HepG2 (cell line): ENCODE measurements at regions not wholly inside any gene's neighbourhood (a gene's known extent, or its start where the extent isn't known, plus 50 kb on each side); places are given as distances from the start of the nearest gene placed in this dataset.

Experiments used
- ATAC-seq: fragments of 200-7000 bp; cut with Tn5 transposase; 3 replicates; pipeline ENCODE4 v1.9.1; 2020; ENCODE audit warnings: mild to moderate bottlenecking, moderate library complexity
- BruUV-seq: library from RNA; stranded (reverse); fragments of 400-500 nt; replicated peaks from 2 replicates; lab custom pipeline; 2021; lab: Mats Ljungman, UMichigan
- CTCF ChIA-PET: fragments of 300-600 bp; formaldehyde crosslinking; extraction: SDS; loops from one replicate; lab custom pipeline; 2021; ENCODE audit warnings: low total read pairs, inconsistent platforms, low intra/inter-chr PET ratio; lab: Yijun Ruan, JAX
- POLR2A ChIA-PET: fragments of 350-600 bp; sonication (Branson Sonifier 250); formaldehyde crosslinking; loops from one replicate; lab custom pipeline; 2020; ENCODE audit warnings: antibody characterized with exemption, inconsistent platforms; lab: Yijun Ruan, JAX
- DNase-seq: peaks from one replicate; pipeline ENCODE4 v3.0.0-alpha.2; 2015; ENCODE audit warnings: low spot score
- FAIRE-seq: peaks from 3 replicates; lab custom pipeline; 2011; peaks lifted over from hg19 to GRCh38; lab: Jason Lieb, UNC
- H2AFZ ChIP-seq: one replicate; pipeline ENCODE4 v1.6.1; 2011; ENCODE audit warnings: low read length, inconsistent platforms
- H3K27ac ChIP-seq: fragments of 300-600 bp; 3 replicates; pipeline ENCODE4 v1.8.0; 2011; ENCODE audit warnings: mixed run types, mild to moderate bottlenecking, mixed read lengths, low read length, inconsistent platforms; ENCODE audit not compliant: insufficient read depth; ENCODE audit errors: extremely low read length
- H3K27me3 ChIP-seq, 2 experiments: fragments of 200-600 bp in 1 of 2; 2 replicates in 1 of 2; 3 replicates in 1 of 2; pipeline versions ENCODE4 v1.6.0 to v1.8.0; 2011; ENCODE audit warnings: low read length in 2 of 2, mild to moderate bottlenecking in 2 of 2, moderate library complexity in 2 of 2, inconsistent platforms in 1 of 2; ENCODE audit not compliant: insufficient read depth in 2 of 2, control insufficient read depth in 1 of 2
- H3K36me3 ChIP-seq, 2 experiments: fragments of 200-600 bp in 1 of 2; replicated peaks in 1 of 2; 2 replicates in 1 of 2; 3 replicates in 1 of 2; pipeline versions ENCODE4 v1.5.1 to v1.8.0; 2011; ENCODE audit warnings: low read length in 2 of 2, inconsistent platforms in 1 of 2; ENCODE audit not compliant: insufficient read depth in 2 of 2, control insufficient read depth in 1 of 2
- H3K4me1 ChIP-seq: 2 replicates; pipeline ENCODE4 v1.5.1; 2012; ENCODE audit warnings: low read length, inconsistent platforms; ENCODE audit not compliant: insufficient read depth
- H3K4me2 ChIP-seq: 2 replicates; pipeline ENCODE4 v1.6.0; 2011; ENCODE audit warnings: low read depth, low read length, inconsistent platforms
- H3K4me3 ChIP-seq, 3 experiments: fragments of 200-600 bp in 1 of 3; sonication (generic), shearing (Covaris generic) in 1 of 3; replicated peaks in 1 of 3; 2 replicates each; pipeline ENCODE4 v1.5.1; 2011 to 2016; ENCODE audit warnings: low read length in 3 of 3, inconsistent platforms in 2 of 3, low read depth in 2 of 3, mild to moderate bottlenecking in 2 of 3, control low read depth in 1 of 3, mixed read lengths in 1 of 3; ENCODE audit not compliant: insufficient read depth in 1 of 3
- H3K79me2 ChIP-seq: one replicate; pipeline ENCODE4 v1.6.1; 2011; ENCODE audit warnings: low read length, inconsistent platforms; ENCODE audit not compliant: insufficient read depth
- H3K9ac ChIP-seq: 2 replicates; pipeline ENCODE4 v1.6.0; 2011; ENCODE audit warnings: mild to moderate bottlenecking, low read depth, low read length, inconsistent platforms; ENCODE audit not compliant: insufficient read depth
- H3K9me3 ChIP-seq: 2 replicates; pipeline ENCODE4 v1.5.1; 2012; ENCODE audit warnings: mild to moderate bottlenecking, low read length
- H4K20me1 ChIP-seq: 2 replicates; pipeline ENCODE4 v1.6.0; 2011; ENCODE audit warnings: inconsistent platforms, mild to moderate bottlenecking, low read length, moderate library complexity; ENCODE audit not compliant: insufficient read depth
- ARID2 ChIP-seq: sonication (generic); formaldehyde crosslinking; IDR thresholded peaks from 2 replicates; pipeline ENCODE4 v1.8.1; 2022; ENCODE audit warnings: mild to moderate bottlenecking, missing genetic modification reagents, borderline replicate concordance
- ARNT ChIP-seq: fragments of 450-650 bp; IDR thresholded peaks from 2 replicates; pipeline ENCODE4 v1.6.1; 2017
- GZF1 ChIP-seq: sonication (generic); formaldehyde crosslinking; IDR thresholded peaks from 2 replicates; pipeline ENCODE4 v1.5.1; 2020; ENCODE audit warnings: mild to moderate bottlenecking, missing genetic modification reagents
- HCFC1 ChIP-seq: fragments of 150-350 bp; IDR thresholded peaks from 2 replicates; pipeline ENCODE4 v1.6.1; 2014; ENCODE audit warnings: low read depth, low read length
- HOXA5 ChIP-seq: sonication (generic); formaldehyde crosslinking; IDR thresholded peaks from 2 replicates; pipeline ENCODE4 v1.4.0; 2020; ENCODE audit warnings: missing genetic modification reagents
- MBD4 ChIP-seq: IDR thresholded peaks from 2 replicates; pipeline ENCODE4 v1.6.1; 2012; ENCODE audit warnings: low read length, inconsistent platforms, borderline replicate concordance
- PAXIP1 ChIP-seq: sonication (generic); formaldehyde crosslinking; conservative IDR thresholded peaks from 2 replicates; pipeline ENCODE4 v1.4.0; 2020; ENCODE audit warnings: mild to moderate bottlenecking, missing genetic modification reagents, moderate library complexity
- RARG ChIP-seq: sonication (generic); formaldehyde crosslinking; IDR thresholded peaks from 2 replicates; pipeline ENCODE4 v1.4.0; 2020; ENCODE audit warnings: low read depth, mild to moderate bottlenecking, missing genetic modification reagents
- SALL2 ChIP-seq: sonication (generic); formaldehyde crosslinking; IDR thresholded peaks from 2 replicates; pipeline ENCODE4 v1.8.1; 2023; ENCODE audit warnings: mild to moderate bottlenecking, missing genetic modification reagents, inconsistent platforms
- SRY ChIP-seq: sonication (generic); formaldehyde crosslinking; IDR thresholded peaks from 2 replicates; pipeline ENCODE4 v1.8.0; 2022; ENCODE audit warnings: mild to moderate bottlenecking, missing genetic modification reagents
- TFDP2 ChIP-seq: sonication (generic); formaldehyde crosslinking; IDR thresholded peaks from 2 replicates; pipeline ENCODE4 v1.4.0; 2020; ENCODE audit warnings: missing genetic modification reagents
- YY1 ChIP-seq: IDR thresholded peaks from 2 replicates; pipeline ENCODE4 v1.6.1; 2011; ENCODE audit warnings: low read length, low read depth, moderate library complexity, mild to moderate bottlenecking; ENCODE audit not compliant: insufficient read depth, insufficient replicate concordance
- ZBTB21 ChIP-seq: sonication (generic); formaldehyde crosslinking; IDR thresholded peaks from 2 replicates; pipeline ENCODE4 v1.4.0; 2020; ENCODE audit warnings: missing genetic modification reagents
- ZNF335 ChIP-seq: sonication (generic); formaldehyde crosslinking; IDR thresholded peaks from 2 replicates; pipeline ENCODE4 v1.4.0; 2020; ENCODE audit warnings: missing genetic modification reagents
- ZNF431 ChIP-seq: sonication (generic); formaldehyde crosslinking; IDR thresholded peaks from 2 replicates; pipeline ENCODE4 v1.9.0; 2022; ENCODE audit warnings: missing genetic modification reagents, low read depth, mild to moderate bottlenecking, borderline replicate concordance
- ZNF589 ChIP-seq: sonication (generic); formaldehyde crosslinking; conservative IDR thresholded peaks from 2 replicates; pipeline ENCODE4 v1.8.0; 2022; ENCODE audit warnings: mild to moderate bottlenecking, moderate library complexity, missing genetic modification reagents
- ZSCAN21 ChIP-seq: sonication (generic); formaldehyde crosslinking; IDR thresholded peaks from 2 replicates; pipeline ENCODE4 v1.8.0; 2022; ENCODE audit warnings: mild to moderate bottlenecking, missing genetic modification reagents, moderate library complexity, borderline replicate concordance
- WGBS: methylation state at CpG from one replicate; pipeline ENCODE4 v1.1.6; 2017; ENCODE audit warnings: low lambda C conversion rate; 5-methylcytosine and 5-hydroxymethylcytosine counted together
- in situ Hi-C: cut with HindIII; loops from 2 replicates; pipeline ENCODE4 v1.10.0; 2017; ENCODE audit warnings: low pct_unique_long_range_greater_than_20kb; ENCODE audit not compliant: extremely low pct_ligation_motif_present
- intact Hi-C: fragments of 100-400 bp; cut with micrococcal nuclease; formaldehyde crosslinking; loops from one replicate; pipeline ENCODE4 v1.10.0; 2022; ENCODE audit not compliant: unreplicated experiment
- TF ChIP-seq, protein P1 (sequence below): sonication (generic); formaldehyde crosslinking; IDR thresholded peaks from 2 replicates; pipeline ENCODE4 v1.5.1; 2020; ENCODE audit warnings: missing genetic modification reagents, mild to moderate bottlenecking, borderline replicate concordance

DNA sequence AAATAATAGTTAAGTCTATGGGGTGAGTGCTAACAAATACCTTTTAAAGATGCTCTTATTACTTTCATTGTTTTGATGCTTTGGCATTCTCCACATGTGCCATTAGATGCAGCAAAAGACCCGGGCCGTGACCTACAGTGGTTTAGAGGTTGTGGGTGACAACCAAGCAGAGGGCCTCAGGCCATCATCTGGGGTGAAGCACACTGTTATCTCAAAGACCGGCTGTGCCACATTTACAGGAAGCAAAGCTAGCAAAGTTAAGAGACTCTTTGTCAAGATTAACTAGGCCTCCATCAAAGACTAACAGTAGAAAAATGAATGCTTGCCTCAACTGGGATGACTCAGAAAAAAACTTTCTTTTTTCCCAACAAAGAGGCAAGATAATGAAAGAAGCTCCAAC lies 695.3 kb downstream of the SATB2 start (continued):
- no peak for TF ChIP-seq TFDP2 (CRISPR knock-in tag)

DNA sequence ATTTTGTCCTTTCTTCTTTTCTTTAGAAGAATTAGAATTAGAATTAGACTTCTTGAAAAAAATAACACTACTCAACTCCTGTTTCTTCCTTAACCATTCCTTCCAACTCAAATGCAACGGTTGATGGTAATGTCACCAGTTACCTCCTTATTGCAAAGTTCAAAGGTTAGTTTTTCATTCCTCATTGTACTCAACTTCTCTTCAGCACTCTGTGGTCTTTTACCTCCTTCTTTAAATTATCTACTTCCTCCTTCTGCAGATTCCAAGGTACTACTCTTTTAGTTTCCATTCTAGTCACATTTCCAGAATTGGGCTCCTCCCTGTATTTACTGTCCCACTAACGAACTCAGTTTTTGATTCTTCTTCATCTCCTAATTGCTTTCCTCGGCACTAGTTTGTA lies 700.7 kb downstream of the SATB2 start:
- no peaks in the 10 kb centered on the region for H3K4me1 ChIP-seq
- ChIA-PET CTCF (no interaction called here), POLR2A (no interaction called here)
- no TSS peak for BruUV-seq
- H3K79me2 ChIP-seq: no peaks in the 10 kb centered on the region
- H3K9ac ChIP-seq: no peak overlapping the region
- no peaks in the 10 kb centered on the region for H3K36me3 ChIP-seq
- no peak for DNase-seq
- H3K9me3 ChIP-seq: no peaks in the 10 kb centered on the region
- no peaks in the 10 kb centered on the region for H3K27me3 ChIP-seq
- WGBS: under 1% methylated on average over 3 of the region's 3 CpGs
- intact Hi-C loops (no loop called here), in situ Hi-C loops (no loop called here)
- ATAC-seq: no peak
- FAIRE-seq: no peak
- no peak overlapping the region for H3K27ac ChIP-seq
- H3K4me2 ChIP-seq: no peak overlapping the region
- H3K4me3 ChIP-seq: no peak overlapping the region
- no peaks in the 10 kb centered on the region for H4K20me1 ChIP-seq
- no peak overlapping the region for H2AFZ ChIP-seq
- no peak for TF ChIP-seq HOXA5 (CRISPR knock-in tag)
- no peak for TF ChIP-seq SALL2 (CRISPR knock-in tag)
- no peak for TF ChIP-seq ZNF431
- no peak for TF ChIP-seq PAXIP1 (CRISPR knock-in tag)
- TF ChIP-seq HCFC1: no peak
- TF ChIP-seq ZSCAN21 (CRISPR knock-in tag): no peak
- TF ChIP-seq ZNF589 (CRISPR knock-in tag): no peak
- TF ChIP-seq ARNT: no peak
- TF ChIP-seq SRY: no peak
- no peak for TF ChIP-seq ZNF335 (CRISPR knock-in tag)
- no peak for TF ChIP-seq MBD4
- TF ChIP-seq ARID2 (CRISPR knock-in tag): no peak
- TF ChIP-seq RARG (CRISPR knock-in tag): no peak
- TF ChIP-seq, protein P1, sequence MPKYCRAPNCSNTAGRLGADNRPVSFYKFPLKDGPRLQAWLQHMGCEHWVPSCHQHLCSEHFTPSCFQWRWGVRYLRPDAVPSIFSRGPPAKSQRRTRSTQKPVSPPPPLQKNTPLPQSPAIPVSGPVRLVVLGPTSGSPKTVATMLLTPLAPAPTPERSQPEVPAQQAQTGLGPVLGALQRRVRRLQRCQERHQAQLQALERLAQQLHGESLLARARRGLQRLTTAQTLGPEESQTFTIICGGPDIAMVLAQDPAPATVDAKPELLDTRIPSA: no peak
- no peak for TF ChIP-seq GZF1 (CRISPR knock-in tag)
- no peak for TF ChIP-seq YY1
- no peak for TF ChIP-seq ZBTB21 (CRISPR knock-in tag)
